GM23248 (cell line): ENCODE measurements at regions not wholly inside any gene's neighbourhood (a gene's known extent, or its start where the extent isn't known, plus 50 kb on each side); places are given as distances from the start of the nearest gene placed in this dataset.

Experiments used
- DNase-seq: peaks from one replicate; pipeline ENCODE4 v3.0.0-alpha.2; 2015
- H2AFZ ChIP-seq: fragments of 200-600 bp; sonication (generic); 2 replicates; pipeline ENCODE4 v1.6.1; 2016; ENCODE audit warnings: antibody characterized with exemption
- H3F3A ChIP-seq: fragments of 200-600 bp; sonication (generic); 2 replicates; pipeline ENCODE4 v1.6.1; 2016; ENCODE audit warnings: mild to moderate bottlenecking, antibody characterized with exemption, mixed run types; ENCODE audit not compliant: insufficient read depth
- H3K27ac ChIP-seq: fragments of 200-600 bp; sonication (generic); 2 replicates; pipeline ENCODE4 v1.5.1; 2016; ENCODE audit warnings: mild to moderate bottlenecking
- H3K27me3 ChIP-seq: fragments of 200-600 bp; sonication (generic); replicated peaks from 2 replicates; pipeline ENCODE4 v1.6.1; 2016; ENCODE audit warnings: mild to moderate bottlenecking; ENCODE audit not compliant: insufficient read depth
- H3K36me3 ChIP-seq: fragments of 200-600 bp; sonication (generic); 2 replicates; pipeline ENCODE4 v1.6.1; 2016; ENCODE audit warnings: low read depth, mild to moderate bottlenecking
- H3K4me1 ChIP-seq: fragments of 200-600 bp; sonication (generic); 2 replicates; pipeline ENCODE4 v1.6.1; 2016; ENCODE audit warnings: mild to moderate bottlenecking; ENCODE audit not compliant: insufficient read depth
- H3K4me2 ChIP-seq: fragments of 200-600 bp; sonication (generic); one replicate; pipeline ENCODE4 v1.6.1; 2016; ENCODE audit warnings: mild to moderate bottlenecking; ENCODE audit not compliant: unreplicated experiment
- H3K4me3 ChIP-seq: fragments of 200-600 bp; sonication (generic); 2 replicates; pipeline ENCODE4 v1.5.1; 2016; ENCODE audit warnings: mild to moderate bottlenecking
- H3K79me2 ChIP-seq: fragments of 200-600 bp; sonication (generic); 2 replicates; pipeline ENCODE4 v1.6.1; 2016; ENCODE audit warnings: mild to moderate bottlenecking; ENCODE audit not compliant: insufficient read depth
- H3K9ac ChIP-seq: fragments of 200-600 bp; sonication (generic); 2 replicates; pipeline ENCODE4 v1.6.1; 2016; ENCODE audit warnings: mild to moderate bottlenecking
- H3K9me2 ChIP-seq: fragments of 200-600 bp; sonication (generic); 2 replicates; pipeline ENCODE4 v1.6.1; 2016; ENCODE audit warnings: mixed run types, mild to moderate bottlenecking, moderate library complexity; ENCODE audit not compliant: insufficient read depth
- H3K9me3 ChIP-seq: fragments of 200-600 bp; sonication (generic); one replicate; pipeline ENCODE4 v1.6.1; 2017; ENCODE audit warnings: low read depth
- H4K20me1 ChIP-seq: fragments of 200-600 bp; sonication (generic); 2 replicates; pipeline ENCODE4 v1.6.0; 2016; ENCODE audit not compliant: insufficient read depth
- EZH2 ChIP-seq: fragments of 200-600 bp; sonication (generic); IDR thresholded peaks from 2 replicates; pipeline ENCODE4 v1.6.1; 2018; ENCODE audit warnings: antibody characterized with exemption, mild to moderate bottlenecking; ENCODE audit not compliant: insufficient read depth, poor library complexity, severe bottlenecking
- EZH2phosphoT487 ChIP-seq: fragments of 200-600 bp; sonication (generic); IDR thresholded peaks from 2 replicates; pipeline ENCODE4 v1.6.1; 2018; ENCODE audit warnings: antibody characterized with exemption, moderate library complexity, mild to moderate bottlenecking, low read depth; ENCODE audit not compliant: insufficient read depth
- WGBS, 2 experiments: methylation state at CpG; one replicate each; pipeline ENCODE4 v1.1.6; 2015 to 2017; ENCODE audit warnings: low lambda C conversion rate in 2 of 2, low coverage in 1 of 2; ENCODE audit errors: missing lambda C conversion rate in 2 of 2; 5-methylcytosine and 5-hydroxymethylcytosine counted together
- in situ Hi-C: fragments of 300-500 bp; cut with MboI; formaldehyde crosslinking; loops from 2 replicates; pipeline ENCODE4 v1.15.0; 2020

DNA sequence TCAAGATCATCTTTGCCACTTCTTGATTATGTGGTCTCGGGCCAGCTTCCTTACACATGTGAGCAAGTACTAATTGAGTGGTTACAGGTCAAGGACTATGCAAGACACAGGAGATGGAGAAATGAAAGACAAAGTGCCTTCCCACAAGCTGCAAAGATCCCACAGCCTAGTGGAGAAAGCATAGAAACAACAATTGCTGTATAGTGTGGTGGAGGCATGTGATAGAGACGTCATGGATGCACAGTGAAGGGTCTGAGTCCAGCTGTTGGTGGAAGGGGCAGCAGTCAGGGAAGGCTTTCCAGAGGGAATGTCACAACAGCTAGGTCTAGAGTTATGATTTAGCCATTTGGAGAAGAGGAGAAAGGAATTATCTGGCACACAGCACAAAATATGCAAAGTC lies 210.6 kb downstream of the KDR start:
- H3K9me3 ChIP-seq, result no peaks in the 10 kb centered on the region
- H3K27ac ChIP-seq, result no peak overlapping the region
- H4K20me1 ChIP-seq, result no peaks in the 10 kb centered on the region; the same call in 1 of the 2 replicates
- H3K9ac ChIP-seq, result no peak overlapping the region
- no peaks in the 10 kb centered on the region for H3K79me2 ChIP-seq
- H3K4me1 ChIP-seq, result peaks cover 8% of the 10 kb centered on the region; the same call in 1 of the 2 replicates
- TF ChIP-seq EZH2phosphoT487 (no peak), EZH2 (no peak)
- peaks cover 19% of the 10 kb centered on the region; the same call in 1 of the 2 replicates for H3K27me3 ChIP-seq
- 32% methylated on average over 2 of the region's 2 CpGs for WGBS, 2 experiments
- H3K36me3 ChIP-seq, result no peaks in the 10 kb centered on the region
- DNase-seq, result no peak
- H3F3A ChIP-seq, result no peaks in the 10 kb centered on the region
- H3K4me3 ChIP-seq, result no peak overlapping the region
- H3K9me2 ChIP-seq, result no peaks in the 10 kb centered on the region
- no peak overlapping the region for H3K4me2 ChIP-seq
- H2AFZ ChIP-seq, result no peak overlapping the region
- in situ Hi-C loops, result no loop called here

DNA sequence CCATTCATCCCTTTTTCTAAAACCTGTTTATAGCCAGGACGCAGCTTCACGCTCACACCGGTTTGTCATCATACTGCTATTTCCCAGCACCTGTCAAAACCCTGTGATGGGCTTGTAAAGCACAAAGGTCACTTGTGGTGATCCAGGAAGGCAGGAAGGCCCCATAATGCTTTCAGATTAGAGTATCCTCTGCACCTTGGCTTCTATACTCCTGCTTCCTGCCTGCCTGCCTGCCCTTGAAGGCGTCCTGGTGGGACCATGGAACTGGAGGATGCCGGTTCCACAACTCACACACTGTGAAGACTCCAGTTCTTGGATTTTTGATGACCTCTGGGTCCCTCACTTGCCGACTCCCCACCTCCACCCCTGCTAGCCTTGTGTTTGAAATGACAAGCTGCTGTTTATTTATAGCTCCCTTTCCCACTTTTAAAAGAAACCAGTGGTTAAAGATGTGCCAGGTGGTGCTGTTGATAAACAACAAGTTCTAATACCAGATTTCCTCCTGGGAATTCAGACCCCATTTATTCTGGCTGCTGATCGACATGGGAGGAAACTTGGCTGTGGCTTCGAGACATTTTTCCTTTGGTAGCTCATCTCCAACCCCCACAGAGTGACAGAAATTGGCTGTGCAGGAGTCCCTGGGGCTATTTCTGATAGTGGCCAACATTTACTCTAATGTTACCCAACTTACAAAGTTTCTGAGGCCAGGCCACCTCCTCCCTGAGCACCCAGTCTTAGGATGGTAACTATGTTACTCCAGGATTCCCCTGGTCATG lies 211.5 kb downstream of the KDR start:
- peak; percentile 17 for DNase-seq
- peaks cover 8% of the 10 kb centered on the region; the same call in 1 of the 2 replicates for H3K4me1 ChIP-seq
- no peaks in the 10 kb centered on the region for H3K9me2 ChIP-seq
- no peak for TF ChIP-seq EZH2
- TF ChIP-seq EZH2phosphoT487, result no peak
- H3K27me3 ChIP-seq, result peaks cover 17% of the 10 kb centered on the region; the same call in 1 of the 2 replicates
- in situ Hi-C loops, result no loop called here
- H3K79me2 ChIP-seq, result no peaks in the 10 kb centered on the region
- H3K9ac ChIP-seq, result no peak overlapping the region
- H3K4me2 ChIP-seq, result no peak overlapping the region
- no peak overlapping the region for H2AFZ ChIP-seq
- H4K20me1 ChIP-seq, result no peaks in the 10 kb centered on the region; the same call in 1 of the 2 replicates
- H3F3A ChIP-seq, result no peaks in the 10 kb centered on the region
- H3K4me3 ChIP-seq, result no peak overlapping the region
- no peaks in the 10 kb centered on the region for H3K36me3 ChIP-seq
- 56 to 57% methylated on average over 8 of the region's 8 CpGs for WGBS, 2 experiments
- H3K27ac ChIP-seq, result no peak overlapping the region
- H3K9me3 ChIP-seq, result no peaks in the 10 kb centered on the region

DNA sequence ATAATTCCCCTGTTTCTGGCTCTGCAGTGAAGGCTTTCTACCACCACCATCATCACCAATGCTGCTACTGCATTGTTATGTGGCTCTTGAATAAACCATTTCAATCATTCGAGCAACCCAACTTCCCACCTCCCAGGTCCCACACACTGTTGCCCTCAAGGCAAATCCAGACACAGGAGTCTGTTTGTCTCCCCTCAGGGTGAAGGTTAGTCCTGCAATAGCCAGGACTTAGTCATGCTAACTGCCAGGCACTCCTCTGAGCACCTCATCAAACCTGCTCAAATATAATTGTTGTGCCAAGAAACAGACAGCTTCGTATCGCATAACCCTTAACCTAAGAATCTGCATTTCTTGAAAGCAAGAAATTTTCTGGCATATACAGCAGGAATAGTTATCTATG lies 213.2 kb downstream of the KDR start:
- H4K20me1 ChIP-seq, result no peaks in the 10 kb centered on the region
- H3K9me3 ChIP-seq, result no peaks in the 10 kb centered on the region
- H3K79me2 ChIP-seq, result no peaks in the 10 kb centered on the region
- peaks cover 8% of the 10 kb centered on the region; the same call in 1 of the 2 replicates for H3K4me1 ChIP-seq
- no peaks in the 10 kb centered on the region for H3F3A ChIP-seq
- in situ Hi-C loops, result no loop called here
- no peak overlapping the region for H3K4me2 ChIP-seq
- H3K9ac ChIP-seq, result no peak overlapping the region
- H3K9me2 ChIP-seq, result no peaks in the 10 kb centered on the region
- 83 to 87% methylated on average over 3 of the region's 3 CpGs for WGBS, 2 experiments
- DNase-seq, result no peak
- no peak overlapping the region for H2AFZ ChIP-seq
- H3K36me3 ChIP-seq, result no peaks in the 10 kb centered on the region
- peaks cover 6% of the 10 kb centered on the region; the same call in 1 of the 2 replicates for H3K27me3 ChIP-seq
- H3K4me3 ChIP-seq, result no peak overlapping the region
- TF ChIP-seq EZH2phosphoT487 (no peak), EZH2 (no peak)
- no peak overlapping the region for H3K27ac ChIP-seq

DNA sequence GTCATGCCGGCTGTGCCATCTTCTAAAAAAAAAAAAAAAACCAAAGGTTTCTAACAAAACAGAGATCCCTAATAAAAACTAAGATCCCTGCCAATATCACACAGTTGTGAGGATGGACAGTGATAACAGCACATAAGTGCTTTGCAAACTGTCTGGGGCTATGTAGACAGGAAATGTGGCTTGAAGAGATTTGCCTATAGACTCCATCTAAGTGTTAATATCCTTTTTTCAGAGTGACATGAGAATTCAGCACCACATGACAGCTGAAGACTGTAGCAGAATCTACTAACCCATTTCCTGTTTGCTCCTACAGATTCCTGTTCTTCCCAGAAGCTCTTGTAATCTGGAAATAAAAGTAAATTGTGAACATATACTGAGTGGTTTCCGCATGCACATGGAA lies 215.4 kb downstream of the KDR start:
- no peaks in the 10 kb centered on the region for H3K79me2 ChIP-seq
- H3K27ac ChIP-seq, result no peak overlapping the region
- 0 out of 2 replicates have a peak, but pooled peaks cover 2% of the 10 kb centered on the region for H3K27me3 ChIP-seq
- no peak overlapping the region for H3K4me2 ChIP-seq
- H2AFZ ChIP-seq, result no peak overlapping the region
- no peaks in the 10 kb centered on the region for H4K20me1 ChIP-seq
- no peaks in the 10 kb centered on the region for H3K36me3 ChIP-seq
- in situ Hi-C loops, result no loop called here
- H3K9me3 ChIP-seq, result no peaks in the 10 kb centered on the region
- no peak for DNase-seq
- no peaks in the 10 kb centered on the region for H3F3A ChIP-seq
- H3K4me3 ChIP-seq, result no peak overlapping the region
- TF ChIP-seq EZH2phosphoT487 (no peak), EZH2 (no peak)
- H3K9ac ChIP-seq, result no peak overlapping the region
- H3K4me1 ChIP-seq, result peaks cover 8% of the 10 kb centered on the region; the same call in 1 of the 2 replicates
- H3K9me2 ChIP-seq, result no peaks in the 10 kb centered on the region
- 82 to 93% methylated on average over 2 of the region's 2 CpGs for WGBS, 2 experiments
